ENCODE measurements at regions not wholly inside any gene's neighbourhood (a gene's known extent, or its start where the extent isn't known, plus 50 kb on each side); places are given as distances from the start of the nearest gene placed in this dataset.

DNA sequence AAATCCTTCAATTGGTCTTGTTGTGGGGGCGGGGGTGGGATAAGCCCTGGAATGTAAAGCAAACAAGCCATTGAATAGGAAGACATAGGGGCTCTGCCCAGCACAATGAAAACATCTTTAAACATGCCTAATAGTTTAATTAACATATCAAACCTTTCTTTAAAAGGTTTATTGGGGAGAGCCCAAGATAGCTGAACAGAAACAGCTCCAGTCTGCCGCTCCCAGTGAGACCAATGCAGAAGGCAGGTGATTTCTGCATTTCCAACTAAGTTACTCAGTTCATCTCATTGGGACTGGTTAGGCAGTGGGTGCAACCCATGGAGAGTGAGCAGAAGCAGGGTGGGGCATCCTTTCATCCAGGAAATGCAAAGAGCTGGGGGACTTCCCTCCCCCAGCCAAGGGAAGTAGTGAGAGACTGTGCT lies 327.2 kb upstream of the CNKSR2 start:
- no peak overlapping the region for H3K4me2 ChIP-seq
- WGBS (ENCODE audit: low lambda C conversion rate), result 28% methylated on average over 2 of the region's 2 CpGs
- H3K79me2 ChIP-seq (ENCODE audit: insufficient read depth), result no peaks in the 10 kb centered on the region
- no peaks in the 10 kb centered on the region for H3K4me1 ChIP-seq (ENCODE audit: control insufficient read depth in 1 of 2, insufficient read depth in 2 of 2, low read depth in 1 of 2, low read length in 1 of 2)
- no peaks in the 10 kb centered on the region for H3F3A ChIP-seq (replicated peaks; ENCODE audit: insufficient read depth)
- no peaks in the 10 kb centered on the region for H3K36me3 ChIP-seq (replicated peaks in 1 of 2; ENCODE audit: control insufficient read depth in 1 of 2, insufficient read depth in 2 of 2, low read length in 1 of 2)
- H3K9me3 ChIP-seq, result no peaks in the 10 kb centered on the region
- H3K27me3 ChIP-seq (ENCODE audit: insufficient read depth), result no peaks in the 10 kb centered on the region
- H3K9ac ChIP-seq, result no peak overlapping the region
- no peaks in the 10 kb centered on the region for H3K9me2 ChIP-seq
- H3K27ac ChIP-seq (ENCODE audit: low read depth in 2 of 2, low read length in 1 of 2), result no peak overlapping the region
- no peaks in the 10 kb centered on the region for H4K20me1 ChIP-seq (ENCODE audit: insufficient read depth)
- no peak overlapping the region for H2AFZ ChIP-seq (ENCODE audit: low read depth)
- no peak for DNase-seq
- CTCF ChIA-PET, result no interaction called here
- H3K4me3 ChIP-seq (ENCODE audit: low read depth in 2 of 2, low read length in 1 of 2), result no peak overlapping the region
- TF ChIP-seq IRF3 (IDR thresholded peaks at IDR 0.05; ENCODE audit: low read depth, low read length), result no peak
- no peak for TF ChIP-seq POLR2AphosphoS5 (IDR thresholded peaks at IDR 0.05; ENCODE audit: low read depth, low read length)
- TF ChIP-seq RAD21 (IDR thresholded peaks at IDR 0.05; ENCODE audit: low read length), result no peak
- TF ChIP-seq RXRA (IDR thresholded peaks at IDR 0.05; ENCODE audit: borderline replicate concordance, low read depth), result no peak
- TF ChIP-seq EZH2phosphoT487 (IDR thresholded peaks at IDR 0.05; ENCODE audit: borderline replicate concordance, low read depth), result no peak
- TF ChIP-seq SMC3 (IDR thresholded peaks at IDR 0.05; ENCODE audit: low read depth, low read length), result no peak
- TF ChIP-seq YY1 (IDR thresholded peaks at IDR 0.05; ENCODE audit: low read depth), result no peak
- TF ChIP-seq JUND (IDR thresholded peaks at IDR 0.05), result no peak
- no peak for TF ChIP-seq TCF12 (IDR thresholded peaks at IDR 0.05)
- POLR2A ChIA-PET, result no interaction called here

GRCh38 chrX:21014326-21014725 lies 359.9 kb upstream of the CNKSR2 start:
- Histone ChIP-seq H3K79me2 (ENCODE audit: insufficient read depth) (no peaks in the 10 kb centered on the region), H3K4me2 (no peak overlapping the region), H3K27ac (ENCODE audit: low read depth in 2 of 2, low read length in 1 of 2) (no peak overlapping the region; a peak in 1 of 4 replicates), H3F3A (replicated peaks; ENCODE audit: insufficient read depth) (no peaks in the 10 kb centered on the region), H3K9me2 (no peaks in the 10 kb centered on the region), H3K4me1 (ENCODE audit: control insufficient read depth in 1 of 2, insufficient read depth in 2 of 2, low read depth in 1 of 2, low read length in 1 of 2) (no peaks in the 10 kb centered on the region; a peak in 2 of 4 replicates), H3K27me3 (ENCODE audit: insufficient read depth) (no peaks in the 10 kb centered on the region), H3K36me3 (replicated peaks in 1 of 2; ENCODE audit: control insufficient read depth in 1 of 2, insufficient read depth in 2 of 2, low read length in 1 of 2) (no peaks in the 10 kb centered on the region), H3K4me3 (ENCODE audit: low read depth in 2 of 2, low read length in 1 of 2) (no peak overlapping the region), H3K9me3 (no peaks in the 10 kb centered on the region), H4K20me1 (ENCODE audit: insufficient read depth) (no peaks in the 10 kb centered on the region), H3K9ac (no peak overlapping the region), H2AFZ (ENCODE audit: low read depth) (no peak overlapping the region)
- DNase-seq, result peak; percentile 2
- CTCF ChIA-PET, result interaction anchor here (1.2 kb wide), 1 partner anchor 20 kb away, joined by 4 read pairs; no protein-coding TSS in a partner anchor
- 3% methylated on average over 2 of the region's 2 CpGs for WGBS (ENCODE audit: low lambda C conversion rate)
- POLR2A ChIA-PET, result no interaction called here
- no peak for TF ChIP-seq MEF2A (IDR thresholded peaks at IDR 0.05; ENCODE audit: borderline replicate concordance, low read depth)
- TF ChIP-seq, protein P1, sequence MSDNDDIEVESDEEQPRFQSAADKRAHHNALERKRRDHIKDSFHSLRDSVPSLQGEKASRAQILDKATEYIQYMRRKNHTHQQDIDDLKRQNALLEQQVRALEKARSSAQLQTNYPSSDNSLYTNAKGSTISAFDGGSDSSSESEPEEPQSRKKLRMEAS (IDR thresholded peaks at IDR 0.05; ENCODE audit: low read depth), result no peak
- TF ChIP-seq NFIC (IDR thresholded peaks at IDR 0.05; ENCODE audit: borderline replicate concordance), result no peak
- no peak for TF ChIP-seq NRF1 (IDR thresholded peaks at IDR 0.05; ENCODE audit: low read depth, low read length)
- peak; percentile 24; the same call in 1 of the 2 replicates for TF ChIP-seq RCOR1 (IDR thresholded peaks at IDR 0.05; ENCODE audit: low read length)
- no peak for TF ChIP-seq CHD2 (IDR thresholded peaks at IDR 0.05; ENCODE audit: low read length, partially characterized antibody)
- TF ChIP-seq, protein P2, sequence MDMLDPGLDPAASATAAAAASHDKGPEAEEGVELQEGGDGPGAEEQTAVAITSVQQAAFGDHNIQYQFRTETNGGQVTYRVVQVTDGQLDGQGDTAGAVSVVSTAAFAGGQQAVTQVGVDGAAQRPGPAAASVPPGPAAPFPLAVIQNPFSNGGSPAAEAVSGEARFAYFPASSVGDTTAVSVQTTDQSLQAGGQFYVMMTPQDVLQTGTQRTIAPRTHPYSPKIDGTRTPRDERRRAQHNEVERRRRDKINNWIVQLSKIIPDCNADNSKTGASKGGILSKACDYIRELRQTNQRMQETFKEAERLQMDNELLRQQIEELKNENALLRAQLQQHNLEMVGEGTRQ (IDR thresholded peaks at IDR 0.05; ENCODE audit: borderline replicate concordance, low read depth, low read length), result no peak
- TF ChIP-seq SMC3 (IDR thresholded peaks at IDR 0.05; ENCODE audit: low read depth, low read length), result no peak
- no peak for TF ChIP-seq YY1 (IDR thresholded peaks at IDR 0.05; ENCODE audit: low read depth)
- TF ChIP-seq IRF3 (IDR thresholded peaks at IDR 0.05; ENCODE audit: low read depth, low read length), result no peak
- peak in 1 of 2 experiments; percentile 44; a peak in 1 of 4 replicates for TF ChIP-seq EP300 (IDR thresholded peaks at IDR 0.05; ENCODE audit: borderline replicate concordance in 1 of 2, low read depth in 1 of 2, low read length in 1 of 2)
- TF ChIP-seq TCF12 (IDR thresholded peaks at IDR 0.05), result peak; percentile 8; the same call in 1 of the 2 replicates
- no peak for TF ChIP-seq EZH2phosphoT487 (IDR thresholded peaks at IDR 0.05; ENCODE audit: borderline replicate concordance, low read depth)
- TF ChIP-seq, protein P3, sequence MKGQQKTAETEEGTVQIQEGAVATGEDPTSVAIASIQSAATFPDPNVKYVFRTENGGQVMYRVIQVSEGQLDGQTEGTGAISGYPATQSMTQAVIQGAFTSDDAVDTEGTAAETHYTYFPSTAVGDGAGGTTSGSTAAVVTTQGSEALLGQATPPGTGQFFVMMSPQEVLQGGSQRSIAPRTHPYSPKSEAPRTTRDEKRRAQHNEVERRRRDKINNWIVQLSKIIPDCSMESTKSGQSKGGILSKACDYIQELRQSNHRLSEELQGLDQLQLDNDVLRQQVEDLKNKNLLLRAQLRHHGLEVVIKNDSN (IDR thresholded peaks at IDR 0.05; ENCODE audit: borderline replicate concordance, low read depth), result no peak
- TF ChIP-seq RFX5 (IDR thresholded peaks at IDR 0.05; ENCODE audit: low read length), result no peak
- TF ChIP-seq GABPA (IDR thresholded peaks at IDR 0.05; ENCODE audit: low read depth), result no peak
- no peak for TF ChIP-seq SIN3A (IDR thresholded peaks at IDR 0.05; ENCODE audit: borderline replicate concordance, low read depth, low read length)
- TF ChIP-seq FOXJ3 (CRISPR knock-in tag; IDR thresholded peaks at IDR 0.05), result no peak
- TF ChIP-seq JUND (IDR thresholded peaks at IDR 0.05), result no peak
- no peak for TF ChIP-seq POLR2AphosphoS5 (IDR thresholded peaks at IDR 0.05; ENCODE audit: low read depth, low read length)
- no peak for TF ChIP-seq ELF1 (IDR thresholded peaks at IDR 0.05)
- TF ChIP-seq GATA2 (CRISPR knock-in tag; IDR thresholded peaks at IDR 0.05), result peak; percentile 49
- no peak for TF ChIP-seq TAF1 (IDR thresholded peaks at IDR 0.05; ENCODE audit: borderline replicate concordance, low read depth, low read length)
- no peak for TF ChIP-seq RAD21 (IDR thresholded peaks at IDR 0.05; ENCODE audit: low read length)
